ENCODE measurements at regions not wholly inside any gene's neighbourhood (a gene's known extent, or its start where the extent isn't known, plus 50 kb on each side); places are given as distances from the start of the nearest gene placed in this dataset.
"Not testable (repeated sequence)": the region's sequence is repeated elsewhere in the genome, so short reads cannot be mapped to it uniquely, and the experiment has no call there.

DNA sequence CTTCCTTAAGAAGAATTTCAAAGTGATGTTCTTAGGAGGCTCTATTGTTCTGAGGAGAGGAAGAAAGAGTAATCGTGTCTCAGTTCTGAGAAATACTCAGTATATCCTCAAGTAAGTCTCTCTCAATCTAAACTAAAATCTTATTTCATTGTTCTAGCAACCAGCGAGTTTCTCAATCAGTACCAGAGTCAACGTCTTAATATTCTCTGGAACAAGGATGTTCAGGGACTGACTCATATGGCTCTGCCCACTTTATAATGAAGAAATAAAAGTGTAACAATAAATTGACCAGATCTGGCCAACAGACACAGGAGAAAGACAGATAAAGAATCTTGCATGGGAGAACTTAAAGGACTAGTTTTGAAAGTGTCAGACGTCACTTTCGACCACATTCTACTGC lies 469.8 kb upstream of the FLRT2 start:
- DNase-seq (ENCODE audit: low read depth in 6 of 9, low spot score in 9 of 9): no peak
- WGBS: 92% methylated on average over 5 of the region's 5 CpGs

DNA sequence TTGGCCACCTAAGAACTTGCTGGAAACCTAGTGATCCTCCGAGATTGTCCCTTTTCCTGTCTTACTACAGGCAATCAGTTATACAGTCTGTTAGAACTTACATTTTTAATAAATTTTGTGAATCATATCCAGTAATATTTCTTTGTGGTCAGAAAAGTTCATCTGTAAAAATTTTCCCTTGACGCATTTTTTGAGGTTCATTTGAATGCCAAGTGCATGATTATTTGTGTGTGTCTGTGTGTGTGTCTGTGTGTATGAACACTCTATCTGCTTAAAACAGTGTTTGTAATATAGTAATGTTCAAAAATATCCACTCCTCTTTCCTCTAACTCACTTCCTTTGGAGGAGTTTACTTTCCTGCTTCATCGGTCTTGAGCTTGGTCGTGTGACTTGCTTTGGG lies 468.7 kb upstream of the FLRT2 start:
- no peak for DNase-seq (ENCODE audit: low read depth in 6 of 9, low spot score in 9 of 9)
- no peak overlapping the region for H3K27ac ChIP-seq (ENCODE audit: low read depth in 1 of 2, low read length in 1 of 2)
- WGBS: 96% methylated on average over 4 of the region's 4 CpGs
- no peaks in the 10 kb centered on the region for H3K4me1 ChIP-seq (ENCODE audit: control insufficient read depth in 2 of 2, insufficient read depth in 2 of 2, low read length in 2 of 2)
- H3K4me3 ChIP-seq (ENCODE audit: low read length in 2 of 2): no peak overlapping the region
- no peaks in the 10 kb centered on the region for H3K27me3 ChIP-seq (ENCODE audit: control insufficient read depth in 2 of 2, insufficient read depth in 1 of 2, low read length in 1 of 2)
- H3K9me3 ChIP-seq (ENCODE audit: control insufficient read depth in 2 of 2, insufficient read depth in 1 of 2, low read length in 1 of 2): no peaks in the 10 kb centered on the region
- no peaks in the 10 kb centered on the region for H3K36me3 ChIP-seq (ENCODE audit: control insufficient read depth in 2 of 2, insufficient read depth in 2 of 2, low read length in 1 of 2)

More for the DNA sequence above, 469.8 kb upstream of the FLRT2 start:
- no peaks in the 10 kb centered on the region for H3K27me3 ChIP-seq (ENCODE audit: control insufficient read depth in 2 of 2, insufficient read depth in 1 of 2, low read length in 1 of 2)
- no peak overlapping the region for H3K4me3 ChIP-seq (ENCODE audit: low read length in 2 of 2)
- no peak overlapping the region for H3K27ac ChIP-seq (ENCODE audit: low read depth in 1 of 2, low read length in 1 of 2)
- no peaks in the 10 kb centered on the region for H3K36me3 ChIP-seq (ENCODE audit: control insufficient read depth in 2 of 2, insufficient read depth in 2 of 2, low read length in 1 of 2)
- no peaks in the 10 kb centered on the region for H3K4me1 ChIP-seq (ENCODE audit: control insufficient read depth in 2 of 2, insufficient read depth in 2 of 2, low read length in 2 of 2)
- H3K9me3 ChIP-seq (ENCODE audit: control insufficient read depth in 2 of 2, insufficient read depth in 1 of 2, low read length in 1 of 2): no peaks in the 10 kb centered on the region

DNA sequence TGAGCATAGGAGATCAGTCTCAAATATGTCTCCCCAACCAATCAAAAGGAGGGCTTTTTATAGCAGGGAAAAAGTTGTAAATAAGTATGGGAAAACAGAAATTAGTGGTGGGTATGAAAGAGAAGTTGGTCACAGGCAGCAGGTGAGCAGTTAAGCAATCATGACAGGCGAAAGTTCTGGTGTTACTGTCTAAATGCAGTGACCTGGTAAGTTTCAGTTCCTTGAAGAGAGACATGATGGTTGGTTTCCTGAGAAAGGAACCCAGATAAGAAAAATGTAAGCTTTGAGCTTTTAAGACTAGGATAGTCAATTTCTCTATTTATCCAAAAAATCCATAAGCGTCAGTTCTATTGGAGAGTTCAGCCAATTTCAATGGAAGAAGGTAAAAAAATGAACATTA lies 466.2 kb upstream of the FLRT2 start:
- H3K9me3 ChIP-seq (ENCODE audit: control insufficient read depth in 2 of 2, insufficient read depth in 1 of 2, low read length in 1 of 2): no peaks in the 10 kb centered on the region
- DNase-seq (ENCODE audit: low read depth in 6 of 9, low spot score in 9 of 9): no peak
- no peaks in the 10 kb centered on the region for H3K27me3 ChIP-seq (ENCODE audit: control insufficient read depth in 2 of 2, insufficient read depth in 1 of 2, low read length in 1 of 2)
- WGBS: 89% methylated on average over 2 of the region's 2 CpGs
- H3K36me3 ChIP-seq (ENCODE audit: control insufficient read depth in 2 of 2, insufficient read depth in 2 of 2, low read length in 1 of 2): no peaks in the 10 kb centered on the region
- no peak overlapping the region for H3K4me3 ChIP-seq (ENCODE audit: low read length in 2 of 2)
- H3K4me1 ChIP-seq (ENCODE audit: control insufficient read depth in 2 of 2, insufficient read depth in 2 of 2, low read length in 2 of 2): no peaks in the 10 kb centered on the region
- H3K27ac ChIP-seq (ENCODE audit: low read depth in 1 of 2, low read length in 1 of 2): no peak overlapping the region

DNA sequence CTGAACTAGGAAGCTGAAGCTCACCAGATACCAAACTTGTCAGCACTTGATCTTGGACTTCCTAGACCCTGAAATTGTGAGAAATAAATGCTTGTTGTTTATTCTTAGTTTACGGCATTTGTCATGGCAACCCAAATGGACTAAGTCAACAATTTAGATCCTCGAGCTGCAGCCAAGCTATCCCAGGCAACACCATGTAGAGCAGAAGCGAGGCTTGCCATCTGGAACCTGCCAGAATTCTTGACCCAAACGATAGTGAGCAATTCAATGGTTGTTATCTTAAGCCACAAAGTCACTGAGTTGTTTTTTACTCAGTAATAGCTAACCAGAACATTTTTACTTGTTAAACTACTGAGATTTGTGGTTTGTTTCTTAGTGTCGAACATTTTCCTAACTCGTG lies 458.5 kb upstream of the FLRT2 start:
- no peak for DNase-seq (ENCODE audit: low read depth in 6 of 9, low spot score in 9 of 9)
- Histone ChIP-seq H3K9me3 (ENCODE audit: control insufficient read depth in 2 of 2, insufficient read depth in 1 of 2, low read length in 1 of 2) (no peaks in the 10 kb centered on the region), H3K27me3 (ENCODE audit: control insufficient read depth in 2 of 2, insufficient read depth in 1 of 2, low read length in 1 of 2) (no peaks in the 10 kb centered on the region), H3K27ac (ENCODE audit: low read depth in 1 of 2, low read length in 1 of 2) (no peak overlapping the region), H3K4me1 (ENCODE audit: control insufficient read depth in 2 of 2, insufficient read depth in 2 of 2, low read length in 2 of 2) (no peaks in the 10 kb centered on the region), H3K36me3 (ENCODE audit: control insufficient read depth in 2 of 2, insufficient read depth in 2 of 2, low read length in 1 of 2) (no peaks in the 10 kb centered on the region), H3K4me3 (ENCODE audit: low read length in 2 of 2) (no peak overlapping the region)
- 92% methylated on average over 6 of the region's 6 CpGs for WGBS

DNA sequence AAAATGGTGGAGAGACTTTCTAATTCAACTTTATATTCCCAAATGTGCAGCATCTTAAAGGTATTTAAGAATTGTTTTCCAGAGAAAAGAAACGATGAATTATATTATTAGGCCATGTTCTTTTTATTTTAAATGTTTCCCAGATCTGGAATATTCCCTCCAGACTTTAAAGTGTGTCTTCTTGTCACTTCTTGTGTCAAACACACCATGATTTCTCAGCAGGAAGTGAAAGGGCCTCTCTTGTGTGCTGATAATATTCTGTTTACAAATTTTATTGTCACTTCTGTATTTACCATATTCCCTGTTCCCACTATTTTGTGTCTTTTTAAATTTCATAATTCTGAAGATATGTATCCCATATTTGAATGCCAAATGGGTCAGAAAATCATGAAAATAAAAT lies 455.0 kb upstream of the FLRT2 start:
- Histone ChIP-seq H3K27me3 (ENCODE audit: control insufficient read depth in 2 of 2, insufficient read depth in 1 of 2, low read length in 1 of 2) (no peaks in the 10 kb centered on the region), H3K4me1 (ENCODE audit: control insufficient read depth in 2 of 2, insufficient read depth in 2 of 2, low read length in 2 of 2) (no peaks in the 10 kb centered on the region), H3K27ac (ENCODE audit: low read depth in 1 of 2, low read length in 1 of 2) (no peak overlapping the region), H3K9me3 (ENCODE audit: control insufficient read depth in 2 of 2, insufficient read depth in 1 of 2, low read length in 1 of 2) (no peaks in the 10 kb centered on the region), H3K4me3 (ENCODE audit: low read length in 2 of 2) (no peak overlapping the region), H3K36me3 (ENCODE audit: control insufficient read depth in 2 of 2, insufficient read depth in 2 of 2, low read length in 1 of 2) (no peaks in the 10 kb centered on the region)
- WGBS: 76% methylated on average over 1 of the region's 1 CpG
- no peak for DNase-seq (ENCODE audit: low read depth in 6 of 9, low spot score in 9 of 9)

DNA sequence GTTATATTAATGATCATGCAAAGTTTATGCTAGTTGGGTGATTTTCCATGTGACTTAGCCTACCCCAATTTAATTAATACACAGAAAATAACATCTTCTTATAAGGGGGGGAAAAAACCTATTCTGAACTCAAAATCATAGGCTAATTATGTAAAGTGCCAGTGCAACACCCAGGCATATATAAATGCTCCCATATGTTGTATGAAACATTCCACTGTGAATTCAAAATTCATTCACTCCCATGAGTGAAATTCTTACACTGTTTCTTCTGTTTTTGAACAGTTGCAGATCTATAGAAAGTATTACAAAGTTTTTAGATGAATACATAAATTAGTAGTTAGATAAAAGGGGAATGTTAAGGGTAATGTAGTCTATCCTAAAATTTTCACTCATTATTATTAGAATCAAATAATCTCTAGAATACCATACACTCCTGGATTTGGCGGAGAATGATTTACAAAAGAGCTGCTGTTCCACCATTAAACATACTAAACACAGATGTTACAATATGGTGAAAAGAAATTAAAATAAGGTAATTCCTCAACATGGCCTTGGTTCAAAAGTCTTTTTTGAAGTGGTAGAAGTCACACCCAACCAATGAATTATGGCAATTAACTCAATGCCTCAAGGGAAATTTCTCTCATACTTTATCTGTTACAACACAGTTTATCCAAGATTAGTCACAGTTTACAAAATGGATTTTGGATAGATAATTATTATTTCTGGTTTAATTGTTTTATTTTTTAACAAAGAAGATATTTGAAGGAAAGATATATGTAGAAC lies 454.1 kb upstream of the FLRT2 start:
- DNase-seq (ENCODE audit: low read depth in 6 of 9, low spot score in 9 of 9): no peak
- WGBS: 98% methylated on average over 1 of the region's 1 CpG
- Histone ChIP-seq H3K27me3 (ENCODE audit: control insufficient read depth in 2 of 2, insufficient read depth in 1 of 2, low read length in 1 of 2) (no peaks in the 10 kb centered on the region), H3K27ac (ENCODE audit: low read depth in 1 of 2, low read length in 1 of 2) (no peak overlapping the region), H3K4me1 (ENCODE audit: control insufficient read depth in 2 of 2, insufficient read depth in 2 of 2, low read length in 2 of 2) (no peaks in the 10 kb centered on the region), H3K9me3 (ENCODE audit: control insufficient read depth in 2 of 2, insufficient read depth in 1 of 2, low read length in 1 of 2) (no peaks in the 10 kb centered on the region), H3K4me3 (ENCODE audit: low read length in 2 of 2) (no peak overlapping the region), H3K36me3 (ENCODE audit: control insufficient read depth in 2 of 2, insufficient read depth in 2 of 2, low read length in 1 of 2) (no peaks in the 10 kb centered on the region)

DNA sequence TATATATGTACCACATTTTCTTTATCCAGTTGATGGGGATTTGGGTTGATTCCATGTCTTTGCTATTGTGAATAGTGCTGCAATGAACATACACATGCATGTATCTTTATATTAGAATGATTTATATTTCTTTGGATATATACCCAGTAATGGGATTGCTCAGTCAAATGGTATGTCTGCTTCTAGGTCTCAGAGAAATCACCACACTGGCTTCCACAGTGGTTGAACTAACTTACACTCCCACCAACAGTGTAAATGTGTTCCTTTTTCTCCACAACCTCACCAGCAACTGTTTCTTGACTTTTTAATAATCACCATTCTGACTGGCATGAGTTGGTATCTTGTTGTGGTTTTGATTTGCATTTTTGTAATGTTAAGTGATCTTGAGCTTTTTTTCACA lies 452.2 kb upstream of the FLRT2 start:
- not testable (repeated sequence) for H3K9me3 ChIP-seq (ENCODE audit: control insufficient read depth in 2 of 2, insufficient read depth in 1 of 2, low read length in 1 of 2); H3K36me3 ChIP-seq (ENCODE audit: control insufficient read depth in 2 of 2, insufficient read depth in 2 of 2, low read length in 1 of 2); DNase-seq (ENCODE audit: low read depth in 6 of 9, low spot score in 9 of 9); H3K27ac ChIP-seq (ENCODE audit: low read depth in 1 of 2, low read length in 1 of 2); H3K4me1 ChIP-seq (ENCODE audit: control insufficient read depth in 2 of 2, insufficient read depth in 2 of 2, low read length in 2 of 2); H3K4me3 ChIP-seq (ENCODE audit: low read length in 2 of 2); H3K27me3 ChIP-seq (ENCODE audit: control insufficient read depth in 2 of 2, insufficient read depth in 1 of 2, low read length in 1 of 2)

DNA sequence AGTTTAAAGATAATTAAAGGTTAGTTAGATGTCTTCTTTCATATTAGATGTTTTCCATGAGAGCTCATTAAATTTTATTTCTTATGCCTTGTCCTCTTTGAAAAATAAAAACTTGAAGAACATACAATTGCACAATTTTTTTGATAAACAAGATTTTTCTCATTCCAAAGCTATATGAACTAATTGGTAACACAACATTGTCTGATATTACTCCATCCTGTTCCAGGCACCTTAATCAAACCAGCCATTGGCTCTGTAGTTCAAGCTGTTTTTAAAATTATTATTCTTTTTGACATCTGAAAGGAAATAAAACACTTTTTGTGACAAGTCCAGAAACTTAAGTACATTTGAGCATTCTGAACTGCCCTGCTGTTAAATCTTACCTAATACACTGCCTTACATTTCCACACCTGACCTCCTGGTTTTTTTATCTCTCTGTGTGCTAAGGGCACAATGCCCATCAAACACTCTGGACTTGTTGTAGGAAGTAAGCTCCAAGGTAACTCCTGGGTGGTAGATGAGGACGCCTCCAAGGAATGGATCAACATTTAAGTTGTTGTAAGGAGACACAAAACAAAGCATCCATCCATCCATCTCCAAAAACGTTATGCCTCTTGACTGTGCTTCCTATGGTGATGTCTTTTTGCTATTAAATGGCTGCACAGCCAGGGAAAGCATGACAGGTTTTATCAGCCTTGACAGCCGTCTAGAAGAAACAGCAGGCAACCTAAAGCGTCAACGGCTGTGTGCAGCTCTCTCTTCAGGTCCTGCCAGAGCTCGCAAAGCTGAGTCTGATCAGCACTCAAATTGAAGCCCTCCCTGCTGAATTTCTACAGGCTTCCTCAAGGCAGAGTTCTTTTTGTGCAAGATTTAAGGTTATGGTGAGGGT lies 449.9 kb upstream of the FLRT2 start:
- Histone ChIP-seq H3K27me3 (ENCODE audit: control insufficient read depth in 2 of 2, insufficient read depth in 1 of 2, low read length in 1 of 2) (no peaks in the 10 kb centered on the region), H3K9me3 (ENCODE audit: control insufficient read depth in 2 of 2, insufficient read depth in 1 of 2, low read length in 1 of 2) (no peaks in the 10 kb centered on the region), H3K36me3 (ENCODE audit: control insufficient read depth in 2 of 2, insufficient read depth in 2 of 2, low read length in 1 of 2) (no peaks in the 10 kb centered on the region), H3K4me1 (ENCODE audit: control insufficient read depth in 2 of 2, insufficient read depth in 2 of 2, low read length in 2 of 2) (no peaks in the 10 kb centered on the region), H3K27ac (ENCODE audit: low read depth in 1 of 2, low read length in 1 of 2) (no peak overlapping the region), H3K4me3 (ENCODE audit: low read length in 2 of 2) (no peak overlapping the region)
- 71% methylated on average over 6 of the region's 6 CpGs for WGBS
- DNase-seq (ENCODE audit: low read depth in 6 of 9, low spot score in 9 of 9): no peak

DNA sequence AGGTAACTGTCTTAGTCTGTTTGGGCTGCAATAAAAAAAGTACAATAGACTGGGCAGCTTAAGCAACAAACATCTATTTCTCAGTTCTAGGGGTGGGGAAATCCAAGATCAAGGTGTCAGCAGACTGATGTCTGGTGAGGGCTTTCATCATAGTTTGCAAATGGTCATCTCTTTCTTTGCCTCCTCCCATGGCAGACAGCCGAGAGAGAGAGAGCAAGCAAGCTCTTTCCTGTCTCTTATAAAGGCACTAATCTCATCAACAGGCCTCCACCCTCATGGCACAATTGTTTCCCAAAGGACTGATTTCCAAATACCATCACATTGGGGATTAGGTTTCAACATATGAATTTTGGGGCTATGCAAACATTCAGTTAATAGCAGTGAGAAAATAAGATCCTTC lies 445.6 kb upstream of the FLRT2 start:
- H3K4me3 ChIP-seq (ENCODE audit: low read length in 2 of 2): no peak overlapping the region
- no peaks in the 10 kb centered on the region for H3K9me3 ChIP-seq (ENCODE audit: control insufficient read depth in 2 of 2, insufficient read depth in 1 of 2, low read length in 1 of 2)
- no peaks in the 10 kb centered on the region for H3K4me1 ChIP-seq (ENCODE audit: control insufficient read depth in 2 of 2, insufficient read depth in 2 of 2, low read length in 2 of 2)
- H3K27ac ChIP-seq (ENCODE audit: low read depth in 1 of 2, low read length in 1 of 2): no peak overlapping the region
- DNase-seq (ENCODE audit: low read depth in 6 of 9, low spot score in 9 of 9): no peak
- WGBS: 59% methylated on average over 1 of the region's 1 CpG
- no peaks in the 10 kb centered on the region for H3K36me3 ChIP-seq (ENCODE audit: control insufficient read depth in 2 of 2, insufficient read depth in 2 of 2, low read length in 1 of 2)
- no peaks in the 10 kb centered on the region for H3K27me3 ChIP-seq (ENCODE audit: control insufficient read depth in 2 of 2, insufficient read depth in 1 of 2, low read length in 1 of 2)

All from thymus (tissue), 11 donors.